H1 (cell line): ENCODE measurements at regions not wholly inside any gene's neighbourhood (a gene's known extent, or its start where the extent isn't known, plus 50 kb on each side); places are given as distances from the start of the nearest gene placed in this dataset.

Experiments used
- POU5F1 ChIP-seq: IDR thresholded peaks from 2 replicates; pipeline ENCODE4 v1.6.1; 2011; ENCODE audit warnings: low read depth, mild to moderate bottlenecking, low read length, moderate library complexity
- TF ChIP-seq, protein P1 (sequence below): fragments of 300-600 bp; sonication (generic); IDR thresholded peaks from 2 replicates; pipeline ENCODE4 v1.7.1; 2012; ENCODE audit warnings: low read length, moderate library complexity, mild to moderate bottlenecking, inconsistent platforms; ENCODE audit not compliant: insufficient replicate concordance

GRCh38 chr7:12890586-12890985 lies 203.2 kb downstream of the ARL4A start (continued):
- TF ChIP-seq, protein P1, sequence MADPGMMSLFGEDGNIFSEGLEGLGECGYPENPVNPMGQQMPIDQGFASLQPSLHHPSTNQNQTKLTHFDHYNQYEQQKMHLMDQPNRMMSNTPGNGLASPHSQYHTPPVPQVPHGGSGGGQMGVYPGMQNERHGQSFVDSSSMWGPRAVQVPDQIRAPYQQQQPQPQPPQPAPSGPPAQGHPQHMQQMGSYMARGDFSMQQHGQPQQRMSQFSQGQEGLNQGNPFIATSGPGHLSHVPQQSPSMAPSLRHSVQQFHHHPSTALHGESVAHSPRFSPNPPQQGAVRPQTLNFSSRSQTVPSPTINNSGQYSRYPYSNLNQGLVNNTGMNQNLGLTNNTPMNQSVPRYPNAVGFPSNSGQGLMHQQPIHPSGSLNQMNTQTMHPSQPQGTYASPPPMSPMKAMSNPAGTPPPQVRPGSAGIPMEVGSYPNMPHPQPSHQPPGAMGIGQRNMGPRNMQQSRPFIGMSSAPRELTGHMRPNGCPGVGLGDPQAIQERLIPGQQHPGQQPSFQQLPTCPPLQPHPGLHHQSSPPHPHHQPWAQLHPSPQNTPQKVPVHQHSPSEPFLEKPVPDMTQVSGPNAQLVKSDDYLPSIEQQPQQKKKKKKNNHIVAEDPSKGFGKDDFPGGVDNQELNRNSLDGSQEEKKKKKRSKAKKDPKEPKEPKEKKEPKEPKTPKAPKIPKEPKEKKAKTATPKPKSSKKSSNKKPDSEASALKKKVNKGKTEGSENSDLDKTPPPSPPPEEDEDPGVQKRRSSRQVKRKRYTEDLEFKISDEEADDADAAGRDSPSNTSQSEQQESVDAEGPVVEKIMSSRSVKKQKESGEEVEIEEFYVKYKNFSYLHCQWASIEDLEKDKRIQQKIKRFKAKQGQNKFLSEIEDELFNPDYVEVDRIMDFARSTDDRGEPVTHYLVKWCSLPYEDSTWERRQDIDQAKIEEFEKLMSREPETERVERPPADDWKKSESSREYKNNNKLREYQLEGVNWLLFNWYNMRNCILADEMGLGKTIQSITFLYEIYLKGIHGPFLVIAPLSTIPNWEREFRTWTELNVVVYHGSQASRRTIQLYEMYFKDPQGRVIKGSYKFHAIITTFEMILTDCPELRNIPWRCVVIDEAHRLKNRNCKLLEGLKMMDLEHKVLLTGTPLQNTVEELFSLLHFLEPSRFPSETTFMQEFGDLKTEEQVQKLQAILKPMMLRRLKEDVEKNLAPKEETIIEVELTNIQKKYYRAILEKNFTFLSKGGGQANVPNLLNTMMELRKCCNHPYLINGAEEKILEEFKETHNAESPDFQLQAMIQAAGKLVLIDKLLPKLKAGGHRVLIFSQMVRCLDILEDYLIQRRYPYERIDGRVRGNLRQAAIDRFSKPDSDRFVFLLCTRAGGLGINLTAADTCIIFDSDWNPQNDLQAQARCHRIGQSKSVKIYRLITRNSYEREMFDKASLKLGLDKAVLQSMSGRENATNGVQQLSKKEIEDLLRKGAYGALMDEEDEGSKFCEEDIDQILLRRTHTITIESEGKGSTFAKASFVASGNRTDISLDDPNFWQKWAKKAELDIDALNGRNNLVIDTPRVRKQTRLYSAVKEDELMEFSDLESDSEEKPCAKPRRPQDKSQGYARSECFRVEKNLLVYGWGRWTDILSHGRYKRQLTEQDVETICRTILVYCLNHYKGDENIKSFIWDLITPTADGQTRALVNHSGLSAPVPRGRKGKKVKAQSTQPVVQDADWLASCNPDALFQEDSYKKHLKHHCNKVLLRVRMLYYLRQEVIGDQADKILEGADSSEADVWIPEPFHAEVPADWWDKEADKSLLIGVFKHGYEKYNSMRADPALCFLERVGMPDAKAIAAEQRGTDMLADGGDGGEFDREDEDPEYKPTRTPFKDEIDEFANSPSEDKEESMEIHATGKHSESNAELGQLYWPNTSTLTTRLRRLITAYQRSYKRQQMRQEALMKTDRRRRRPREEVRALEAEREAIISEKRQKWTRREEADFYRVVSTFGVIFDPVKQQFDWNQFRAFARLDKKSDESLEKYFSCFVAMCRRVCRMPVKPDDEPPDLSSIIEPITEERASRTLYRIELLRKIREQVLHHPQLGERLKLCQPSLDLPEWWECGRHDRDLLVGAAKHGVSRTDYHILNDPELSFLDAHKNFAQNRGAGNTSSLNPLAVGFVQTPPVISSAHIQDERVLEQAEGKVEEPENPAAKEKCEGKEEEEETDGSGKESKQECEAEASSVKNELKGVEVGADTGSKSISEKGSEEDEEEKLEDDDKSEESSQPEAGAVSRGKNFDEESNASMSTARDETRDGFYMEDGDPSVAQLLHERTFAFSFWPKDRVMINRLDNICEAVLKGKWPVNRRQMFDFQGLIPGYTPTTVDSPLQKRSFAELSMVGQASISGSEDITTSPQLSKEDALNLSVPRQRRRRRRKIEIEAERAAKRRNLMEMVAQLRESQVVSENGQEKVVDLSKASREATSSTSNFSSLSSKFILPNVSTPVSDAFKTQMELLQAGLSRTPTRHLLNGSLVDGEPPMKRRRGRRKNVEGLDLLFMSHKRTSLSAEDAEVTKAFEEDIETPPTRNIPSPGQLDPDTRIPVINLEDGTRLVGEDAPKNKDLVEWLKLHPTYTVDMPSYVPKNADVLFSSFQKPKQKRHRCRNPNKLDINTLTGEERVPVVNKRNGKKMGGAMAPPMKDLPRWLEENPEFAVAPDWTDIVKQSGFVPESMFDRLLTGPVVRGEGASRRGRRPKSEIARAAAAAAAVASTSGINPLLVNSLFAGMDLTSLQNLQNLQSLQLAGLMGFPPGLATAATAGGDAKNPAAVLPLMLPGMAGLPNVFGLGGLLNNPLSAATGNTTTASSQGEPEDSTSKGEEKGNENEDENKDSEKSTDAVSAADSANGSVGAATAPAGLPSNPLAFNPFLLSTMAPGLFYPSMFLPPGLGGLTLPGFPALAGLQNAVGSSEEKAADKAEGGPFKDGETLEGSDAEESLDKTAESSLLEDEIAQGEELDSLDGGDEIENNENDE = no peak
- TF ChIP-seq POU5F1 = no peak
